ENCODE measurements at regions not wholly inside any gene's neighbourhood (a gene's known extent, or its start where the extent isn't known, plus 50 kb on each side); places are given as distances from the start of the nearest gene placed in this dataset.

GRCh38 chr15:77818484-77819047 lies 185.9 kb upstream of the LINGO1 start:
- TF ChIP-seq CTCF (IDR thresholded peaks at IDR 0.05; ENCODE audit: insufficient read depth, low read length, severe bottlenecking): no peak
- no peaks in the 10 kb centered on the region for H3K36me3 ChIP-seq (ENCODE audit: control insufficient read depth, insufficient read depth, low read length)
- H3K27me3 ChIP-seq (ENCODE audit: control insufficient read depth, insufficient read depth, low read length): peaks cover 23% of the 10 kb centered on the region
- no peak overlapping the region for H3K4me3 ChIP-seq (ENCODE audit: low read depth, low read length)
- no peak for FAIRE-seq
- no peak for DNase-seq (ENCODE audit: low read depth)

GRCh38 chr15:77817434-77817833 lies 184.7 kb upstream of the LINGO1 start:
- FAIRE-seq (no peak), DNase-seq (ENCODE audit: low read depth) (no peak)
- Histone ChIP-seq H3K36me3 (ENCODE audit: control insufficient read depth, insufficient read depth, low read length) (no peaks in the 10 kb centered on the region), H3K4me3 (ENCODE audit: low read depth, low read length) (no peak overlapping the region), H3K27me3 (ENCODE audit: control insufficient read depth, insufficient read depth, low read length) (peaks cover 23% of the 10 kb centered on the region)
- TF ChIP-seq CTCF (IDR thresholded peaks at IDR 0.05; ENCODE audit: insufficient read depth, low read length, severe bottlenecking): no peak

- no peak for TF ChIP-seq CTCF (IDR thresholded peaks at IDR 0.05; ENCODE audit: insufficient read depth, low read length, severe bottlenecking)
- Histone ChIP-seq H3K4me3 (ENCODE audit: low read depth, low read length) (no peak overlapping the region), H3K36me3 (ENCODE audit: control insufficient read depth, insufficient read depth, low read length) (no peaks in the 10 kb centered on the region), H3K27me3 (ENCODE audit: control insufficient read depth, insufficient read depth, low read length) (peaks cover 23% of the 10 kb centered on the region)
- FAIRE-seq (no peak), DNase-seq (ENCODE audit: low read depth) (no peak)
Observed at GRCh38 chr15:77816983-77817382, 184.3 kb upstream of the LINGO1 start.

GRCh38 chr15:77815015-77815414 lies 182.3 kb upstream of the LINGO1 start:
- no peak for TF ChIP-seq CTCF (IDR thresholded peaks at IDR 0.05; ENCODE audit: insufficient read depth, low read length, severe bottlenecking)
- Histone ChIP-seq H3K27me3 (ENCODE audit: control insufficient read depth, insufficient read depth, low read length) (peaks cover 14% of the 10 kb centered on the region), H3K4me3 (ENCODE audit: low read depth, low read length) (no peak overlapping the region), H3K36me3 (ENCODE audit: control insufficient read depth, insufficient read depth, low read length) (no peaks in the 10 kb centered on the region)
- DNase-seq (ENCODE audit: low read depth) (no peak), FAIRE-seq (no peak)

- Histone ChIP-seq H3K27me3 (ENCODE audit: control insufficient read depth, insufficient read depth, low read length) (peaks cover 3% of the 10 kb centered on the region), H3K36me3 (ENCODE audit: control insufficient read depth, insufficient read depth, low read length) (no peaks in the 10 kb centered on the region), H3K4me3 (ENCODE audit: low read depth, low read length) (no peak overlapping the region)
- DNase-seq (ENCODE audit: low read depth) (no peak), FAIRE-seq (no peak)
- TF ChIP-seq CTCF (IDR thresholded peaks at IDR 0.05; ENCODE audit: insufficient read depth, low read length, severe bottlenecking): no peak
Observed at GRCh38 chr15:77812664-77813063, 180.0 kb upstream of the LINGO1 start.

- peaks cover 3% of the 10 kb centered on the region for H3K27me3 ChIP-seq (ENCODE audit: control insufficient read depth, insufficient read depth, low read length)
- TF ChIP-seq CTCF (IDR thresholded peaks at IDR 0.05; ENCODE audit: insufficient read depth, low read length, severe bottlenecking): no peak
- no peak for FAIRE-seq
- H3K36me3 ChIP-seq (ENCODE audit: control insufficient read depth, insufficient read depth, low read length): no peaks in the 10 kb centered on the region
- no peak overlapping the region for H3K4me3 ChIP-seq (ENCODE audit: low read depth, low read length)
- DNase-seq (ENCODE audit: low read depth): no peak
Observed at GRCh38 chr15:77811270-77811669, 178.6 kb upstream of the LINGO1 start.
